K562 (cell line): ENCODE measurements at regions not wholly inside any gene's neighbourhood (a gene's known extent, or its start where the extent isn't known, plus 50 kb on each side); places are given as distances from the start of the nearest gene placed in this dataset.

Source experiments
- ATAC-seq: fragments of 200-7000 bp; cut with Tn5 transposase; 3 replicates; pipeline ENCODE4 v1.9.1; 2020; ENCODE audit warnings: moderate library complexity
- BruUV-seq: library from RNA; stranded (reverse); fragments of 400-500 nt; replicated peaks from 2 replicates; lab custom pipeline; 2021; lab: Mats Ljungman, UMichigan
- CTCF ChIA-PET: fragments of 300-600 bp; formaldehyde crosslinking; extraction: SDS; loops from one replicate; lab custom pipeline; 2021; ENCODE audit warnings: low intra/inter-chr PET ratio; lab: Yijun Ruan, JAX
- POLR2A ChIA-PET: fragments of 300-600, 350-650 bp; sonication (Branson Sonifier 250); formaldehyde crosslinking; extraction: SDS; loops from one replicate; lab custom pipeline; 2021; ENCODE audit warnings: antibody characterized with exemption, inconsistent platforms; lab: Yijun Ruan, JAX
- DNase-seq, 4 experiments: peaks; one replicate each; pipeline versions ENCODE4 v3.0.0 to v3.0.0-alpha.2; 2011 to 2018; ENCODE audit warnings: low spot score in 3 of 4, mixed read lengths in 3 of 4; ENCODE audit errors: extremely low read depth in 1 of 4
- FAIRE-seq: peaks from 2 replicates; lab custom pipeline; 2011; peaks lifted over from hg19 to GRCh38; lab: Jason Lieb, UNC
- H2AFZ ChIP-seq: 2 replicates; pipeline ENCODE4 v1.6.0; 2011; ENCODE audit warnings: low read depth, low read length, control low read depth, inconsistent platforms
- H3K27ac ChIP-seq: fragments of 200-600 bp; 3 replicates; pipeline ENCODE4 v1.8.0; 2011; ENCODE audit warnings: low read depth, mild to moderate bottlenecking, control low read depth, inconsistent platforms, low read length, moderate library complexity, mixed read lengths; ENCODE audit errors: extremely low read depth
- H3K27me3 ChIP-seq, 2 experiments: fragments of 300-600 bp in 1 of 2; 2 replicates in 1 of 2; 3 replicates in 1 of 2; pipeline versions ENCODE4 v1.6.0 to v1.8.0; 2011; ENCODE audit warnings: inconsistent platforms in 2 of 2, low read length in 2 of 2, mild to moderate bottlenecking in 1 of 2, mixed read lengths in 1 of 2, moderate library complexity in 1 of 2; ENCODE audit not compliant: control insufficient read depth in 2 of 2, insufficient read depth in 2 of 2
- H3K36me3 ChIP-seq: fragments of 300-600 bp; 3 replicates; pipeline ENCODE4 v1.8.0; 2011; ENCODE audit warnings: mild to moderate bottlenecking, low read length, inconsistent platforms; ENCODE audit not compliant: control insufficient read depth, insufficient read depth
- H3K4me1 ChIP-seq, 2 experiments: fragments of 200-600 bp in 1 of 2; replicated peaks in 1 of 2; 2 replicates in 1 of 2; 3 replicates in 1 of 2; pipeline versions ENCODE4 v1.5.1 to v1.8.0; 2011; ENCODE audit warnings: inconsistent platforms in 2 of 2, low read length in 2 of 2, mild to moderate bottlenecking in 1 of 2, mixed read lengths in 1 of 2, moderate library complexity in 1 of 2; ENCODE audit not compliant: control insufficient read depth in 2 of 2, insufficient read depth in 2 of 2
- H3K4me2 ChIP-seq: 2 replicates; pipeline ENCODE4 v1.6.1; 2011; ENCODE audit warnings: low read length, control low read depth, inconsistent platforms, mixed read lengths; ENCODE audit not compliant: insufficient read depth
- H3K4me3 ChIP-seq: fragments of 200-600 bp; sonication (generic), shearing (Covaris generic); 2 replicates; pipeline ENCODE4 v1.5.1; 2016; ENCODE audit warnings: control low read depth, inconsistent platforms
- H3K79me2 ChIP-seq: fragments of 200-600 bp; 3 replicates; pipeline ENCODE4 v1.8.0; 2011; ENCODE audit warnings: low read length, inconsistent platforms; ENCODE audit not compliant: control insufficient read depth, insufficient read depth
- H3K9ac ChIP-seq, 2 experiments: 2 replicates each; pipeline versions ENCODE4 v1.6.0 to v1.6.1; 2011; ENCODE audit warnings: low read depth in 2 of 2, low read length in 2 of 2, control low read depth in 1 of 2, inconsistent platforms in 1 of 2, mild to moderate bottlenecking in 1 of 2, mixed read lengths in 1 of 2; ENCODE audit not compliant: insufficient read depth in 1 of 2
- H3K9me1 ChIP-seq: one replicate; pipeline ENCODE4 v1.6.0; 2011; ENCODE audit warnings: inconsistent platforms, mild to moderate bottlenecking, low read length, moderate library complexity; ENCODE audit not compliant: control insufficient read depth, insufficient read depth
- H3K9me3 ChIP-seq: replicated peaks from 2 replicates; pipeline ENCODE4 v1.5.1; 2011; ENCODE audit warnings: low read depth, low read length, inconsistent platforms; ENCODE audit not compliant: control insufficient read depth, insufficient read depth
- H4K20me1 ChIP-seq: replicated peaks from 2 replicates; pipeline ENCODE4 v1.6.1; 2011; ENCODE audit warnings: low read length, inconsistent platforms, mixed read lengths; ENCODE audit not compliant: control insufficient read depth, insufficient read depth
- HIVEP1 ChIP-seq: fragments of 250-450 bp; sonication (Bioruptor Pico); IDR thresholded peaks from 2 replicates; pipeline ENCODE4 v1.4.0; 2020; ENCODE audit warnings: mild to moderate bottlenecking
- KAT2B ChIP-seq: IDR thresholded peaks from one replicate; pipeline ENCODE4 v1.6.1; 2012; ENCODE audit warnings: low read depth, mild to moderate bottlenecking, control low read depth, inconsistent platforms, low read length, moderate library complexity
- LCOR ChIP-seq: sonication (generic); formaldehyde crosslinking; IDR thresholded peaks from 2 replicates; pipeline ENCODE4 v1.8.0; 2022; ENCODE audit warnings: mild to moderate bottlenecking, missing genetic modification reagents
- MAFG ChIP-seq: fragments of 450-650 bp; conservative IDR thresholded peaks from 2 replicates; pipeline ENCODE4 v1.6.1; 2016; ENCODE audit warnings: missing genetic modification characterization, missing compliant biosample characterization
- PTRF ChIP-seq: fragments of 450-650 bp; IDR thresholded peaks from 2 replicates; pipeline ENCODE4 v1.6.1; 2016; ENCODE audit warnings: mild to moderate bottlenecking, missing genetic modification characterization, missing compliant biosample characterization
- RBM15 ChIP-seq: fragments of 200-400 bp; formaldehyde crosslinking; IDR thresholded peaks from 2 replicates; pipeline ENCODE4 v1.6.1; 2018; ENCODE audit warnings: mild to moderate bottlenecking, low read length, moderate library complexity; ENCODE audit not compliant: insufficient read depth
- RBM17 ChIP-seq: fragments of 200-400 bp; formaldehyde crosslinking; IDR thresholded peaks from 2 replicates; pipeline ENCODE4 v1.6.1; 2017; ENCODE audit warnings: low read depth, mild to moderate bottlenecking, low read length, borderline replicate concordance
- UBTF ChIP-seq, 2 experiments: IDR thresholded peaks; 2 replicates each; pipeline ENCODE4 v1.6.1; 2012; ENCODE audit warnings: improper control_type of control experiment in 2 of 2, low read depth in 2 of 2, low read length in 2 of 2, borderline replicate concordance in 1 of 2
- ZFX ChIP-seq: sonication (generic); formaldehyde crosslinking; IDR thresholded peaks from 2 replicates; pipeline ENCODE4 v1.8.0; 2022; ENCODE audit warnings: mild to moderate bottlenecking, missing genetic modification reagents, moderate library complexity
- ZSCAN29 ChIP-seq: fragments of 450-650 bp; IDR thresholded peaks from 2 replicates; pipeline ENCODE4 v1.6.1; 2017
- WGBS: fragments of 100-300 bp; shearing (Covaris generic); methylation state at CpG from one replicate; pipeline ENCODE4 v1.1.6; 2016; ENCODE audit warnings: low coverage, mixed read lengths; ENCODE audit not compliant: insufficient coverage; ENCODE audit errors: missing lambda C conversion rate; 5-methylcytosine and 5-hydroxymethylcytosine counted together
- in situ Hi-C: fragments of 300-500 bp; cut with MboI; formaldehyde crosslinking; loops from 4 replicates; pipeline ENCODE4 v1.15.0; 2018; ENCODE audit warnings: inconsistent platforms, mixed read lengths
- intact Hi-C: fragments of 100-400 bp; cut with micrococcal nuclease; formaldehyde crosslinking; loops from 2 replicates; pipeline ENCODE4 v1.14.2; 2022
- TF ChIP-seq, protein P1 (sequence below): fragments of 250-450 bp; sonication (Bioruptor Pico); IDR thresholded peaks from 2 replicates; pipeline ENCODE4 v1.4.0; 2020; ENCODE audit warnings: mild to moderate bottlenecking, moderate library complexity

DNA sequence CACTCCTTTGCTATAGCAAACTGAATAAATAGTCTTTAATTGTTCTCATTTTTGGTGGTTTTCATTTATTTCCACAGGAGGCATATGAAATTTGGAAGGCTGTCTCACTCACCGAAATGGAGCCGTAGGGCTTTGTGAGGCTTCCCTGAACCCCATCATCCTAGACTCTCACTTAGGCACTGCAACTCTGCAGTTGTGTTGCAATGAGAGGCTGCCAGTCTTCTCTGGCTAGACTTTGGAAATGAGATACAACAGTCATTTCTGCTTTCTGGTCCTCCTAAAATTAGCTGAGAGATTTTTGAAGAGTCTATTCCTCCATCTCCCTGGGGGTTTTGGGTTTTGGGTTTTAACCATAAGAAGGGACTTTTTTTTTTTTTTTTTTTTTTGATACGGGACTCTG lies 146.5 kb downstream of the SH3BGRL start (continued):
- TF ChIP-seq UBTF (IDR thresholded peaks at IDR 0.05; ENCODE audit: borderline replicate concordance in 1 of 2, low read depth in 2 of 2, low read length in 2 of 2) (no peak), KAT2B (no peak)

GRCh38 chrX:81354954-81355353 lies 153.1 kb downstream of the SH3BGRL start:
- Histone ChIP-seq H4K20me1 (no peaks in the 10 kb centered on the region), H3K36me3 (no peaks in the 10 kb centered on the region), H3K9me1 (no peaks in the 10 kb centered on the region), H3K27me3 (no peaks in the 10 kb centered on the region), H3K4me1 (no peaks in the 10 kb centered on the region), H3K27ac (no peak overlapping the region), H3K79me2 (no peaks in the 10 kb centered on the region), H2AFZ (no peak overlapping the region), H3K4me2 (no peak overlapping the region), H3K9me3 (no peaks in the 10 kb centered on the region), H3K4me3 (no peak overlapping the region), H3K9ac (no peak overlapping the region)
- no peak for ATAC-seq
- ChIA-PET CTCF (no interaction called here), POLR2A (no interaction called here)
- 7% methylated on average over 2 of the region's 4 CpGs for WGBS
- no peak for DNase-seq
- intact Hi-C loops: no loop called here
- TF ChIP-seq HIVEP1 (CRISPR knock-in tag) (no peak), LCOR (CRISPR knock-in tag) (no peak), RBM17 (no peak), PTRF (tag) (no peak), ZFX (CRISPR knock-in tag) (no peak), ZSCAN29 (no peak), MAFG (tag) (no peak), RBM15 (no peak)
- TF ChIP-seq, protein P1, sequence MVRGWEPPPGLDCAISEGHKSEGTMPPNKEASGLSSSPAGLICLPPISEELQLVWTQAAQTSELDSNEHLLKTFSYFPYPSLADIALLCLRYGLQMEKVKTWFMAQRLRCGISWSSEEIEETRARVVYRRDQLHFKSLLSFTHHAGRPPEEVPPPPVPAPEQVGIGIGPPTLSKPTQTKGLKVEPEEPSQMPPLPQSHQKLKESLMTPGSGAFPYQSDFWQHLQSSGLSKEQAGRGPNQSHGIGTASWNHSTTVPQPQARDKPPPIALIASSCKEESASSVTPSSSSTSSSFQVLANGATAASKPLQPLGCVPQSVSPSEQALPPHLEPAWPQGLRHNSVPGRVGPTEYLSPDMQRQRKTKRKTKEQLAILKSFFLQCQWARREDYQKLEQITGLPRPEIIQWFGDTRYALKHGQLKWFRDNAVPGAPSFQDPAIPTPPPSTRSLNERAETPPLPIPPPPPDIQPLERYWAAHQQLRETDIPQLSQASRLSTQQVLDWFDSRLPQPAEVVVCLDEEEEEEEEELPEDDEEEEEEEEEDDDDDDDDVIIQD (CRISPR knock-in tag): no peak
- in situ Hi-C loops: no loop called here
- BruUV-seq: no TSS peak
- FAIRE-seq: no peak
